Prostate gland (tissue), 2 donors: ENCODE measurements at regions not wholly inside any gene's neighbourhood (a gene's known extent, or its start where the extent isn't known, plus 50 kb on each side); places are given as distances from the start of the nearest gene placed in this dataset.
"Not testable (repeated sequence)": the region's sequence is repeated elsewhere in the genome, so short reads cannot be mapped to it uniquely, and the experiment has no call there.

Source experiments
- DNase-seq: peaks from one replicate; pipeline ENCODE4 v3.0.0-alpha.2; 2019; ENCODE audit warnings: low spot score
- H3K27ac ChIP-seq, 2 donors: fragments of 200-600 bp; sonication (generic); 2 replicates each; pipeline ENCODE4 v1.5.1; 2017 to 2019
- H3K27me3 ChIP-seq: fragments of 200-600 bp; sonication (generic); replicated peaks from 2 replicates; pipeline ENCODE4 v1.5.1; 2019; ENCODE audit not compliant: insufficient read depth
- H3K36me3 ChIP-seq, 2 donors: fragments of 200-600 bp; sonication (generic); 1 replicate in 1 of 2; 2 replicates in 1 of 2; pipeline versions ENCODE4 v1.5.1 to v1.8.1; 2017 to 2019
- H3K4me1 ChIP-seq: fragments of 200-600 bp; sonication (generic); replicated peaks from 2 replicates; pipeline ENCODE4 v1.5.1; 2019
- H3K4me3 ChIP-seq, 2 donors: fragments of 200-600 bp; sonication (generic); 2 replicates each; pipeline ENCODE4 v1.5.1; 2017 to 2019
- H3K9me3 ChIP-seq: fragments of 200-600 bp; sonication (generic); 2 replicates; pipeline ENCODE4 v1.5.1; 2017
- CTCF ChIP-seq, 4 experiments: fragments of 200-600 bp in 2 of 4; fragments of 450-650 bp in 2 of 4; sonication (generic) in 2 of 4; IDR thresholded peaks; 1 replicate in 3 of 4; 2 replicates in 1 of 4; pipeline ENCODE4 v1.5.1; 2016 to 2019; ENCODE audit warnings: antibody characterized with exemption in 4 of 4, mild to moderate bottlenecking in 2 of 4, moderate library complexity in 2 of 4
- POLR2A ChIP-seq: fragments of 450-650 bp; IDR thresholded peaks from one replicate; pipeline ENCODE4 v1.6.1; 2016; ENCODE audit warnings: antibody characterized with exemption, mild to moderate bottlenecking
- POLR2AphosphoS5 ChIP-seq: sonication (generic); formaldehyde crosslinking; IDR thresholded peaks from one replicate; pipeline ENCODE4 v1.6.1; 2017; ENCODE audit warnings: antibody characterized with exemption
- WGBS: methylation state at CpG from one replicate; pipeline ENCODE4 v1.1.5; 2018; 5-methylcytosine and 5-hydroxymethylcytosine counted together
- intact Hi-C: fragments of 100-400 bp; cut with DNase I; formaldehyde crosslinking; loops from one replicate; pipeline ENCODE4 v1.14.2; 2022

- H3K36me3 ChIP-seq, H3K4me3 ChIP-seq, H3K27ac ChIP-seq, intact Hi-C loops, H3K4me1 ChIP-seq, H3K9me3 ChIP-seq, H3K27me3 ChIP-seq, DNase-seq: not testable (repeated sequence)
- WGBS, result 66% methylated on average over 8 of the region's 8 CpGs
Measured at GRCh38 chr20:26252311-26252975, 555.8 kb upstream of the ZNF337 start.

GRCh38 chr20:26251376-26251775, 554.7 kb upstream of the ZNF337 start:
- WGBS, result 93% methylated on average over 29 of the region's 29 CpGs
- DNase-seq, H3K27me3 ChIP-seq, H3K9me3 ChIP-seq, intact Hi-C loops, H3K4me3 ChIP-seq, H3K27ac ChIP-seq, H3K4me1 ChIP-seq, H3K36me3 ChIP-seq: not testable (repeated sequence)

DNA sequence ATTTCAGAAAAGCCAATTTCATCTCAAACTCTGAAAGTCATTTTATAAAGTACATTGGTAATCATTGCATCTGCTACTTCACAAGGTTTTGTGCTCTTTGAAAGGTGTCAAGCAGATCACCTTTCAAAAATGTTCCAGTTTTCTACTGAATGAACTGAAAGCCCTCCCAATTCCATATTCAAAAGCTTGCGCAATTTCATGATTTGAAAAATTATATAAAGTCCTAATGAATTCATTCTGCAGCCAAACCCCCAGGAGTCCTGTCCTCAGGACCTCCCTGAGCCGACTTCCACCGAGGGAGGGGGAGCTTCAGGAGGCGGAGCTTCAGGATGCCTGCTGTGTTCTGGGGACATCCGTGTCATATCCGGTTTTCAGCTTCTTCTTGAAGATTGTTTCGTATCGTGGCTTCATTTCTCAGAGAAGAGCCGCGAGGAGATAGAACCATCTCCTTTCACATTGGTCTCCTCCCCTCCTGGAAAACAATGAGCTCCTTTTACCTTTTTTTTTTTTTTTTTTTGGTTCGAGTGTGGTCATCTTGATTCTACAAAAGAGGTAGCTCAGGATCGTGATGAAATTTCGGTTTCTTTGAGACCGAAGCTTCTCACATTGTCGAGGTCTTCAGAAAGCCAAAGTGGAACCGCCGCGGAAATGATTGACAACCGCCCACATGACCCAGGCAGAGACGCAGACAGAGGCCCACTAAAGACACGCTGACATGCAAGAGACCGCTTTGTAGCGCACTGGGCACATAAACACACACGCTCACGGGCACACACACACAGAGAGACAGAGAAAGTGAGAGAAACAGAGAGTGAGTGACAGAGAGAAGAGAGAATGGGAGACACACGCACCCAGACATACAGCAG, 553.8 kb upstream of the ZNF337 start:
- H3K36me3 ChIP-seq, H3K27ac ChIP-seq, H3K27me3 ChIP-seq, H3K4me3 ChIP-seq, H3K4me1 ChIP-seq, DNase-seq, intact Hi-C loops, H3K9me3 ChIP-seq: not testable (repeated sequence)
- WGBS, result 91% methylated on average over 26 of the region's 26 CpGs

GRCh38 chr20:26243731-26244130, 547.1 kb upstream of the ZNF337 start:
- no peak for DNase-seq
- Histone ChIP-seq H3K27me3 (no peaks in the 10 kb centered on the region), H3K9me3 (no peaks in the 10 kb centered on the region), H3K4me3 (no peak overlapping the region), H3K36me3 (no peaks in the 10 kb centered on the region), H3K4me1 (no peaks in the 10 kb centered on the region), H3K27ac (no peak overlapping the region)
- WGBS, result 81% methylated on average over 4 of the region's 4 CpGs
- TF ChIP-seq POLR2A, result no peak
- no peak for TF ChIP-seq POLR2AphosphoS5
- TF ChIP-seq CTCF (IDR thresholded peaks at IDR 0.05), result no peak
- intact Hi-C loops, result no loop called here

DNA sequence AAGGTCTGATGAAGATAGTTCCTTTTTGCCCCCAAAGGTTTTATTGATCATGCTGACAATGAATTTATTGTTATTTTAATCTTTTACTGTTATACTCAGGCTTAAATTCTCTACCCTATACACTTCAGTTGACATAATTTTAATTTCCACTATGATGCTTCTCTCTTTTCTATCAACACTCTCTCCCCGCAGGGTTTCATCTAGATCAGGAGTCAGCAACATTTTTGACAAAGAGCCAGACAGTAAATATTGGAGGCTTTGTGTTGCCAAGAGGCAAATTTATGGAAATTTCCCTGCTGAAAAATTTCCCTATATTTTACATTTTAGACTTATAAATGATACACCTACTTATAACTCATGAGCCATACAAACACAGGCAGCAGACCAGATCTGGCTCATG, 524.0 kb upstream of the ZNF337 start:
- H3K36me3 ChIP-seq, H3K27ac ChIP-seq, H3K9me3 ChIP-seq, H3K27me3 ChIP-seq, intact Hi-C loops, DNase-seq, H3K4me1 ChIP-seq, H3K4me3 ChIP-seq: not testable (repeated sequence)
- 18% methylated on average over 1 of the region's 1 CpG for WGBS

- H3K36me3 ChIP-seq, H3K27me3 ChIP-seq, intact Hi-C loops, H3K9me3 ChIP-seq, DNase-seq, H3K27ac ChIP-seq, H3K4me3 ChIP-seq, H3K4me1 ChIP-seq: not testable (repeated sequence)
- WGBS, result 69% methylated on average over 3 of the region's 3 CpGs
Measured at GRCh38 chr20:26219546-26219945, 522.9 kb upstream of the ZNF337 start.

- no peaks in the 10 kb centered on the region for H3K4me1 ChIP-seq
- H3K9me3 ChIP-seq, result no peaks in the 10 kb centered on the region
- TF ChIP-seq CTCF (IDR thresholded peaks at IDR 0.05) (no peak), POLR2AphosphoS5 (no peak)
- intact Hi-C loops, result no loop called here
- WGBS, result 65% methylated on average over 3 of the region's 3 CpGs
- H3K4me3 ChIP-seq, result no peak overlapping the region
- H3K27ac ChIP-seq, result no peak overlapping the region
- H3K27me3 ChIP-seq, result no peaks in the 10 kb centered on the region
- no peak for DNase-seq
- no peaks in the 10 kb centered on the region for H3K36me3 ChIP-seq
Measured at GRCh38 chr20:26218301-26218700, 521.6 kb upstream of the ZNF337 start.
